ENCODE measurements at regions not wholly inside any gene's neighbourhood (a gene's known extent, or its start where the extent isn't known, plus 50 kb on each side); places are given as distances from the start of the nearest gene placed in this dataset.

DNA sequence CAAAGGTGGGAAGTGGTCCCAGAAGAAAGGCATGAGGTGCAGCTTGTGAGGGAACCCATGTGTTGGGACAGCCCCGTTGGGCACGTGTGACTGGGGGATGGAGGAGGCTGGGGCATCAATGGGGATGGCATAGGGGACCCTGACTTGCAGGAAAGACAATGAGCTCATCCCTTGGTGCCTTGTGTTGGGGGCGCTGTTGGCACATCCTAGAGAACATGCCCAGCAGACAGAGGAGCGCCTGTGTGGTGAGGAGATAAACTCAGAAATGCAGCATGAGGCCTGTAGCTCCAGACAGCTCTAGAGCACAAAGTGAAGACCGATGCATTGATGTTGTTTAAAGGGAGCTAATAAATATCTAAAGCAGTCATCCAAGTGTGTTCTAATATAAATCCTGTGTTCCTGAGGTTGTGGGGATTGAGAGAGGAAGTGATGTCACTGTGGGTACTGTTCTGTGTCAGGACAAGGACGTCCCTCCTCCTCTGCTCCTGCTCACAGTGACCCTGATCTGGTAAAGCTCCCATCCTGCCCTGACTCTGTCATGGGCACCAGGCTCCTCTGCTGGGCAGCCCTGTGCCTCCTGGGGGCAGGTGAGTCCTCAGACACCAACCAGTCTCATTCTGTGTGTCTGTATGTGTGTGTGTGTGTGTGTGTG lies 126.1 kb upstream of the PRSS58 start:
- DNase-seq: no peak
- H3K36me3 ChIP-seq: no peaks in the 10 kb centered on the region
- H3K4me1 ChIP-seq: peaks cover 0 to 20% (median 7%) of the 10 kb centered on the region in 6 donors
- TF ChIP-seq POLR2AphosphoS5 (IDR thresholded peaks at IDR 0.05) (no peak), POLR2A (IDR thresholded peaks at IDR 0.05) (no peak)
- TF ChIP-seq, protein P1, sequence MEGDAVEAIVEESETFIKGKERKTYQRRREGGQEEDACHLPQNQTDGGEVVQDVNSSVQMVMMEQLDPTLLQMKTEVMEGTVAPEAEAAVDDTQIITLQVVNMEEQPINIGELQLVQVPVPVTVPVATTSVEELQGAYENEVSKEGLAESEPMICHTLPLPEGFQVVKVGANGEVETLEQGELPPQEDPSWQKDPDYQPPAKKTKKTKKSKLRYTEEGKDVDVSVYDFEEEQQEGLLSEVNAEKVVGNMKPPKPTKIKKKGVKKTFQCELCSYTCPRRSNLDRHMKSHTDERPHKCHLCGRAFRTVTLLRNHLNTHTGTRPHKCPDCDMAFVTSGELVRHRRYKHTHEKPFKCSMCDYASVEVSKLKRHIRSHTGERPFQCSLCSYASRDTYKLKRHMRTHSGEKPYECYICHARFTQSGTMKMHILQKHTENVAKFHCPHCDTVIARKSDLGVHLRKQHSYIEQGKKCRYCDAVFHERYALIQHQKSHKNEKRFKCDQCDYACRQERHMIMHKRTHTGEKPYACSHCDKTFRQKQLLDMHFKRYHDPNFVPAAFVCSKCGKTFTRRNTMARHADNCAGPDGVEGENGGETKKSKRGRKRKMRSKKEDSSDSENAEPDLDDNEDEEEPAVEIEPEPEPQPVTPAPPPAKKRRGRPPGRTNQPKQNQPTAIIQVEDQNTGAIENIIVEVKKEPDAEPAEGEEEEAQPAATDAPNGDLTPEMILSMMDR (IDR thresholded peaks at IDR 0.05 in 8 of 11, conservative IDR thresholded peaks at IDR 0.05 in 3 of 11): no peak
- intact Hi-C loops (cut with DNase I; ENCODE audit: low total_unique reads): no loop called here
- no peaks in the 10 kb centered on the region for H3K27me3 ChIP-seq (replicated peaks in 1 of 7)
- H3K4me3 ChIP-seq: no peak overlapping the region
- H3K27ac ChIP-seq: peak overlapping the region in 3 of 8 donors; percentile 13 to 51 (median 33)
- WGBS, 5 donors: 60 to 67% (median 64%) methylated on average over 6 of the region's 6 CpGs
- H3K9me3 ChIP-seq: no peaks in the 10 kb centered on the region

DNA sequence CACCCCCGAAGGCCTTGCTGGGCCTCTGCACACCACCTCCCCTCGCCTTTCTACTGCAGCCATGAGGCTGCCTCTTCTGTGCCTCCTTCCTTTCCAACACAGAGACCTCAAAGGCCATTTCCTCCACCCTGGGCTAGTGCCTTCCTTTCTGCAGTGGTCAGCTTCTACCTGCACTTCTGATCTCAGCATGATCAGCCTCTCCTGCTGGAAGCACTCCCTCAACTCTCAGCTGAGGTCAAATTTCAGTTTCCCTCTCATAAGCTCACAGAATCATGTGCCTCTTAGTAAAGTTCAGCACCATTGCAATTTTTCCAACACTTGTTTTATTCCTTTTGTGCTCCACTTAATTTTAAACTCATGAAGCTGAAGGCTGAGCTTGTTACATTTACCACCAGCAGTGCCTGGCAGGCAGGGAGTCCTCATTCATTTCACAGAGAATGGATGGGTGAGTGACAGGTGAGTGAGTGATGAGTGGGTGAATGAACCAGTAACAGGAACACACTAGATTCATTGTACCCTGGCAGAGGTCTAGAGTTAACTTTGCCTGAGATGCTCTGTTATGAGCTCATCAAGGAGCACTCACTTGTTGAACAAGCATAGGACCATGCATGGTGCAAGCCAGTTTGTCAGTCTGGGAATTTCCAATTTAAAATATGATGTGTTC lies 124.0 kb upstream of the PRSS58 start:
- Histone ChIP-seq H3K4me3 (no peak overlapping the region), H3K9me3 (no peaks in the 10 kb centered on the region), H3K36me3 (no peaks in the 10 kb centered on the region), H3K4me1 (peaks cover 0 to 20% (median 7%) of the 10 kb centered on the region in 6 donors), H3K27me3 (replicated peaks in 1 of 7) (no peaks in the 10 kb centered on the region), H3K27ac (no peak overlapping the region)
- WGBS, 5 donors: 41 to 74% (median 58%) methylated on average over 2 of the region's 2 CpGs
- intact Hi-C loops (cut with DNase I; ENCODE audit: low total_unique reads): no loop called here
- no peak for DNase-seq
- TF ChIP-seq, protein P1 (IDR thresholded peaks at IDR 0.05 in 8 of 11, conservative IDR thresholded peaks at IDR 0.05 in 3 of 11): no peak
- no peak for TF ChIP-seq POLR2A (IDR thresholded peaks at IDR 0.05)
- no peak for TF ChIP-seq POLR2AphosphoS5 (IDR thresholded peaks at IDR 0.05)

DNA sequence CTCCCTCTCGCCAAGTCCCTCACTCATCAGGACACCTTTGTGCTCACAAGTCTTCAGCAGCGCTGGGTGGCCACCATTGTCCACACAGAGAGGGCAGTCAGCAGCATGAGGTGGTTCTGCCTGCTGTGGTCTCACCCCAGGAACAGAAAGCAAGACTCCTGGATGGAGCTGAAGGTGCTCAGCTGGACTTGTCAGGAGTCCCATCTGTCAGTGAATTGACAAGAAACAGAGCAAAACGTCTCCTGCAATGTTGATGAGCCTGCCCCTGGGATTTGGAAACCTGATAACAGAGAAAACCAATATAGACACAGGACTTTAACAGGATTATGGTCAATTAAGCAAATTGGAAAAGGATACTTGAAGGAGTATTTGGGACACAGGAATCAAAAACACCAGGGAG lies 122.2 kb upstream of the PRSS58 start:
- Histone ChIP-seq H3K36me3 (no peaks in the 10 kb centered on the region), H3K27ac (no peak overlapping the region), H3K9me3 (no peaks in the 10 kb centered on the region), H3K4me1 (peaks cover 0 to 15% (median 5%) of the 10 kb centered on the region in 6 donors), H3K27me3 (replicated peaks in 1 of 7) (no peaks in the 10 kb centered on the region), H3K4me3 (no peak overlapping the region)
- TF ChIP-seq, protein P1 (IDR thresholded peaks at IDR 0.05 in 8 of 11, conservative IDR thresholded peaks at IDR 0.05 in 3 of 11): no peak
- TF ChIP-seq POLR2AphosphoS5 (IDR thresholded peaks at IDR 0.05) (no peak), POLR2A (IDR thresholded peaks at IDR 0.05) (no peak)
- intact Hi-C loops (cut with DNase I; ENCODE audit: low total_unique reads): no loop called here
- no peak for DNase-seq
- 56 to 70% (median 63%) methylated on average over 3 of the region's 3 CpGs for WGBS, 5 donors

DNA sequence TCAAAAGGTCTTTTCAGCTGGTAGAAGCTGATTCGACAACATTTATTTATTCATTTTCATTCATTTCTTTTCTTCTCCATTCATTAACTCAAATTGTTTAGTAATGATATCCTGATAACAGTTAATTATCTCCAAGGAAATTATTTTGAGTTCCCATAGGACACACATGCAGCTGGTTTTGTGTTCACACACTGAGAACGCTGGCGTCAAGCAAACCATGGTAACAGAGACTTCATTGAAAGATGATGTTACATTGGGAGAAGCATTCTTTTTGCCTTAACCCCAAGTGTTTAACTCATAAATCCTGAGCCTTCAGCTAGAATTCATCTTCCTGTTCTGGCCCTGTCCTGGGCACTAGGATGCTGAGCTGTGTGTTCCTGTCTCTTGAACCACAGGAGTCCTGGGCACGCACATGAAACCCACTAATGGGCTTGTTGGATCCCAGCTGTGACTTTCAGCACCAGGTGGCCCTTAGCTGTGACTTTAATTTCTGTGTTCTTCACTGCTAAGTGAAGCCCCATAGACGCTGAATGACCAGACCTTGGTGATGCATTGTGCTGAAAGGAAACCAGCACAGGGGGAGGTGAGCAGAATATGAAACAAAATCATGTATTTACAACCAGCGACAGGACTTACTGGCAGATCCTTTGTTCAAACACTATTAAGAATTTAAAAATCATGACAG lies 121.5 kb upstream of the PRSS58 start:
- TF ChIP-seq, protein P1 (IDR thresholded peaks at IDR 0.05 in 8 of 11, conservative IDR thresholded peaks at IDR 0.05 in 3 of 11): no peak
- no peak for TF ChIP-seq POLR2AphosphoS5 (IDR thresholded peaks at IDR 0.05)
- TF ChIP-seq POLR2A (IDR thresholded peaks at IDR 0.05): no peak
- intact Hi-C loops (cut with DNase I; ENCODE audit: low total_unique reads): no loop called here
- Histone ChIP-seq H3K27ac (no peak overlapping the region), H3K4me3 (no peak overlapping the region), H3K36me3 (no peaks in the 10 kb centered on the region), H3K27me3 (replicated peaks in 1 of 7) (no peaks in the 10 kb centered on the region), H3K4me1 (peaks cover 0 to 7% (median 2%) of the 10 kb centered on the region in 6 donors), H3K9me3 (no peaks in the 10 kb centered on the region)
- DNase-seq: no peak
- WGBS, 5 donors: 79 to 85% (median 83%) methylated on average over 6 of the region's 6 CpGs

Measured in spleen (tissue), 11 donors.